GM18499 (cell line): ENCODE measurements at regions not wholly inside any gene's neighbourhood (a gene's known extent, or its start where the extent isn't known, plus 50 kb on each side); places are given as distances from the start of the nearest gene placed in this dataset.

ENCODE experiments used
- ATAC-seq: cut with Tn5 transposase; IDR thresholded peaks from one replicate; pipeline ENCODE4 v1.9.1; 2021; ENCODE audit warnings: moderate number of reproducible peaks; ENCODE audit not compliant: insufficient read depth, unreplicated experiment

DNA sequence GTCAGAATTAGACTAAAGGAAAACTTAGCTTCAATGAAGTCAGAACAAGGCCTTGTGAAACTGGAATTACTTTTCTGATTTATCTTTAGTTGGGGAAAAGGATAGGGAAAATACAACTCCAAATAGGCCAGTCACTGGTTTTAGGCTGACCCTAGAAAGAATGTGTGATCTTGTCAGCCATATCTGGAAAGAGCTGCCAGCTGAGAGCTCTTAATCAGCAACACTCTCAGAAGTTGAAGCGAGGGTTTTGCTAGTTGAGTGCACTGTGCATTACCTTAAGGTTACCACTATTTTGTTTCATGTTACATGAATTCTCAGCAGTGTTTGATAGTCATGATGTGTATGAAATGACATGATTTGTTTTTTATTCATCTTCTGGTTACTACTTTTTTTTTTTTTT lies 905.3 kb upstream of the ALCAM start:
- no peak for ATAC-seq

GRCh38 chr3:104472221-104472620 lies 894.5 kb upstream of the ALCAM start:
- no peak for ATAC-seq

- ATAC-seq = no peak
Measured at GRCh38 chr3:104474011-104474410, 892.7 kb upstream of the ALCAM start.

GRCh38 chr3:104503022-104503421 lies 863.7 kb upstream of the ALCAM start:
- ATAC-seq = no peak

- ATAC-seq = no peak
Measured at GRCh38 chr3:104510131-104510849, 856.4 kb upstream of the ALCAM start.

GRCh38 chr3:104514371-104514770 lies 852.3 kb upstream of the ALCAM start:
- no peak for ATAC-seq

GRCh38 chr3:104514776-104515175 lies 851.9 kb upstream of the ALCAM start:
- no peak for ATAC-seq

DNA sequence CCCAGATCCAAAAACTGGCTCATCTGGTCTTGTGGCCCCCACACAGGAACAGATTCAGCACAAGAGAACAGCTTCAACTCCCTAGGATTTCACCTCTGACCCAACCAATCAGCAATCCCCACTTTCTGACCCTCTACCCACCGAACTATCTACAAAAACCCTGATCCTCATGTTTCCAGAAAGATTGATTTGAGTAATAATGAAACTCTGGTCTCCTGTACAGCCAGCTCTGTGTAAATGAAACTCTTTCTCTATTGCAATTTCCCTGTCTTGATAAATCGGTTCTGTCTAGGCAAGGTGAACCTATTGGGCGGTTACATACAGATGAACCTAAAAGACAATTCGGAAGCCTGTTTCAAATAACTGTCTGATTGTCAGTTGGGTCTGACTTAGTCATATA lies 847.6 kb upstream of the ALCAM start:
- ATAC-seq = no peak

DNA sequence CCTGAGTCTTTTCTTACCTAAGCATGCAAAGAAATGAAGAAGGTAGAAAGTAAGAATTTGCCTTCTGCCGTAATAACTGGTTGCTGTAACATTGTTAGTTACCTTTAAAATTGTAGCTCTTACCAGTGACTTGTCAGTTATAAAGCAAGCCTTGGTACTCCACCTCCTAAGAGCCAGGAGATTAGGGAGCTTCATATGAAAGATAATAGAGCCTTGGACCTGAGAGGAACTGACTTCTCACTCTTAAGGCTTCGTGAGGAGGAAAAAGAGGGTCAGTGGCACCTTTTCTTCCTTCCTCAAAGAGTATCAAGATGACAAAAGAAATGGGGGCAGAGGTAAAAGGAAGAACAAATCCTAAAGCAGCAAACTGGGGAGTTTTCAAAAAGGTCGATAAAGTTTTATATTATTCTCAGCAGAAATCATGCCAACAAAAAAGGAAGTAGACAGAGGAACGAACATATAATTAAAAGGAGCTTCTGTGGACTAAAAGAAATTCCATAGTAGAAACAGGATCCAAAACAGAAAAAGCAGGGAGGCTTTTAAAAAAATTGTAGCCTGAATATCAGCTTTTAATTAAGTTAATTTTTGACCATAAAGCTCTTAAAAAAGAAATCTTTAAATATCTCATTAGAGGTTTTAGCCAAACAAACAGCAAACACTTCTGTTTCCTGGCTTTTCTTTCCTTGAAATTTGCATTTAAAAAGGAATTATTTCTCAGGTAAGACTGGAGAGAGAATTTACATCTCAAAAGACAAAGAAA lies 847.1 kb upstream of the ALCAM start:
- ATAC-seq = no peak

DNA sequence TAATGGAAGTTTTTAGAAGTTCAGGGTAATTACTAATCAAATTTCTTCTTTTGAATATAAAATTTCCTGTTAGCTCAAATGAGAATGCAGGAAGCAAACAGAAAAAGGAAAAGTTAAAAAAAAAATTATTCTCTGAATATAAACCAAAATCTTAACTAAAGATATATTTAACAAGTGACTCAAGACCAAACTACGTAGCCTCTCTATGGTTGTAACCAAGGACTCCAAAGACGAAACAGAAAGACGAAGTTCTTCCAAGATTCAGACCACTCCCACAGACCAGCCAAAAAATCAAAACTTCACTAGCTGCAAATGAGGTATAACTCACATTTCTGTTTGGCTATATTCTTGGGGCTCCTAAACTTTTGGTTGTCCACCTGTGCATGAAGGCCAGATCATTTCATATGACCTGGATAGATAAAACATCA lies 846.5 kb upstream of the ALCAM start:
- ATAC-seq = peak; percentile 32

DNA sequence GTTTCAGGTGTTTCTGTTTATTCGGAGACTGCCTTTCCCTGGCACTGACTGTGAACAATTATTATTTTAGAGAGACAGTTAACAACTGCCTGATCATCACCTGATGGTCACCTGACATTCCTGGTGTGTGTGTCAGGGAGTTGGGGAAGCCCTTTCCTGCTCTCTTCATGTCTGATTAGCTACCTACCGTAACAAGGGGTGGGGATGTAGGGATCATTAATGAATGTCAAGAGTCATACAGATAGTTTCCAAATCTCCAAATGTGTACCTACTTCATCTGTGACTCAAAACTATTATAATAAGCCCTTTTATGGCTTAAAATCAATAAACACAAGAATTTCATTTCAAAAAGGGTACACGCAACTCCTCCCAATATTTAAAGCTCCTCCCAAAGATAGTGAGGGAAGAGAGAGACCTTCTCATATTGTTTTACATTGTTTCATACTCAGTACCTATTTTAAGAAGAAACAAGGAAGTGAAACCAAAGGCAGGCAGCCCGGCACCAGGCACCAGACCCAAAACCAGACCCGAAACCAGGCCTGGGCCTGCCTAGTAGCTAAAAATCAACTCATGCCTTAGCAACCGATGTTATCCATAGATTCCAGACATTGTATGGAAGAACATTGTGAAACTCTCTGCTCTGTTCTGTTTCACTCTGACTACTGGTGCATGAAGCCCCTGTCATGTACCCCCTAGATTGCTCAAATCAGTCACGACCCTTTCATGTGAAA lies 844.9 kb upstream of the ALCAM start:
- ATAC-seq = peak; percentile 41

DNA sequence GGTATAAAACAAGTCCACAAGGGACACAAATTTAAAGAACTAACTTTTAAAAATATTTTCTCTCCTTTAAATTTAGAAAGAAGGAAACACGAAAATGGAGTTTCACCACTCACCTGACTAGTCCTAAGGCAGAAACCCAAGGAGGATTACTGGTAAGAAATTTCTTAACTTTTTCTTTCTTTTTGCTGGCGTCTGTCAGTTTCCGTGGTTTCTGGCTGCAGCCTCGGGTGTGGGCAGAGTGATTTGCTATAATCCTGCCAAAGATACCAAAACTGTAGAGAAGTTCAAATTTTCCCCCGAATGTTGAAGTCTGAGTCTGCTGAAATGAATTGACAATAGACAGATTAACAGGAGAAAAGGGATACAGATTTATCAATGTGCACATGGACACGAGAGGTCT lies 843.6 kb upstream of the ALCAM start:
- ATAC-seq = no peak

- ATAC-seq = peak; percentile 83
Measured at GRCh38 chr3:104526901-104527401, 839.8 kb upstream of the ALCAM start.

DNA sequence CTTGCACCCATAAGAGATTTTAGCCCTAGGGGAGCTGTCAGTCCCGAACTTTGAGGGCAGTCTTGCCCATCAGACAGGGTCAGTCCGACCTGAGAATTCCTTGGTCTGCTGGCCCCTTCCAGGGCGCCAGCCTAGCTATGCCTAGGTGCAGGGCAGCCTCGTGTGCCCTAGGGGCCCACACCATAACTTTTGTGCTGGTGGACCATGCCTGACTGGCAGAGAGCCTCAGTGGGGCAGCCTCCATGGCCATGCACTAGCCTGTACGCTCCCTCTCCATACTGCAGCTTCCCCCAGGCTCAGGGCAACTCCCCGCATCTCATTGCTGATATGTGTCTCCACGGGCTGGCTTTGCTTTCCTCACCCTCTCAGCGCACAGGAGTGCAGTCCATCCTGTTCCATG lies 835.8 kb upstream of the ALCAM start:
- ATAC-seq = no peak

DNA sequence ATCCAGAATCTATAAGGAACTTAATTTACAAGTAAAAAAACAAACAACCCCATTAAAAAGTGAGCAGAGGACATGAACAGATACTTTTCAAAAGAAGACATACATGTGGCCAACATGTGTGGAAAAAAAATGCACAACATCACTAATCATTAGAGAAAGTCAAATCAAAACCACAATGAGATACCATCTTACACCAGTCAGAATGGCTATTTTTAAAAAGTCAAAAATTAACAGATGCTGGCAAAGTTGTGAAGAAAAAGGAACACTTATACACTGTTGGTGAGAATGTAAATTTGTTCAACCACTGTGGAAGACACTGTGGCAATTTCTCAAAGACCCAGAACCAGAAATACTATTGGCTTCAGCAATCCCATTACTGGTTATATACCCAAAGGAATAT lies 830.0 kb upstream of the ALCAM start:
- no peak for ATAC-seq

- no peak for ATAC-seq
Measured at GRCh38 chr3:104537323-104537722, 829.4 kb upstream of the ALCAM start.

GRCh38 chr3:104546301-104546700 lies 820.4 kb upstream of the ALCAM start:
- ATAC-seq = no peak

DNA sequence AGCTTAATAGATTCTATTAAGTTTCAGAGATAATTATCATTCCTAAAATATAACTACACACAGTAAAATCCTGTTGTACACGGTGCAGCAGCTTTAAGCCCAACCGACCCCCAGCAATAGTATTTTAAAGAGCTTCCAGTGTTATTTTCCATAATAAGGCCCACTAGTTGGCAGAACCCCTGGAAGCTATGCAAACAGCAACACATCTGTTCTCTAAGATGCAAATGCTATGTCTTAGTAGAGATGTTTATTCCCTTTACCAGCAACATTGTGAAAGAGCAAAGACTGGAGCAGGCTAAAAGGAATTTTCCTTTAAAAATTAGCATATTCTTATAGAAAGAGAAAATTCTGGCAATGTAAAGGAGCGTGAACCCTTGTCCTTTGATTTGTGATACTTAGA lies 819.7 kb upstream of the ALCAM start:
- ATAC-seq = no peak

- no peak for ATAC-seq
Measured at GRCh38 chr3:104548401-104548800, 818.3 kb upstream of the ALCAM start.

- no peak for ATAC-seq
Measured at GRCh38 chr3:104549099-104549714, 817.5 kb upstream of the ALCAM start.

- no peak for ATAC-seq
Measured at GRCh38 chr3:104553121-104553520, 813.6 kb upstream of the ALCAM start.
